IMR-90 (cell line): ENCODE measurements at regions not wholly inside any gene's neighbourhood (a gene's known extent, or its start where the extent isn't known, plus 50 kb on each side); places are given as distances from the start of the nearest gene placed in this dataset.

Experiments
- BHLHE40 ChIP-seq: fragments of 150-350 bp; IDR thresholded peaks from 2 replicates; pipeline ENCODE4 v1.6.1; 2016; ENCODE audit warnings: mild to moderate bottlenecking, low read depth, low read length
- CEBPB ChIP-seq: IDR thresholded peaks from 2 replicates; pipeline ENCODE4 v1.6.1; 2012; ENCODE audit warnings: low read depth, low read length, improper control_type of control experiment
- FOS ChIP-seq: fragments of 150-350 bp; IDR thresholded peaks from 2 replicates; pipeline ENCODE4 v1.6.1; 2016; ENCODE audit warnings: low read depth, low read length
- MAFK ChIP-seq: IDR thresholded peaks from 2 replicates; pipeline ENCODE4 v1.6.1; 2012; ENCODE audit warnings: low read depth, low read length, improper control_type of control experiment
- MAZ ChIP-seq: IDR thresholded peaks from 2 replicates; pipeline ENCODE4 v1.6.1; 2012; ENCODE audit warnings: low read depth, mild to moderate bottlenecking, low read length, improper control_type of control experiment, moderate library complexity, borderline replicate concordance
- MXI1 ChIP-seq: IDR thresholded peaks from 2 replicates; pipeline ENCODE4 v1.6.1; 2012; ENCODE audit warnings: low read depth, mild to moderate bottlenecking, low read length, moderate library complexity, borderline replicate concordance
- NFE2L2 ChIP-seq: fragments of 150-350 bp; IDR thresholded peaks from 2 replicates; pipeline ENCODE4 v1.6.1; 2016; ENCODE audit warnings: low read depth, mild to moderate bottlenecking, low read length
- POLR2A ChIP-seq: IDR thresholded peaks from 2 replicates; pipeline ENCODE4 v1.6.1; 2012; ENCODE audit warnings: mild to moderate bottlenecking, low read depth, low read length
- RAD21 ChIP-seq: IDR thresholded peaks from 2 replicates; pipeline ENCODE4 v1.6.1; 2012; ENCODE audit warnings: low read length, improper control_type of control experiment
- RCOR1 ChIP-seq: IDR thresholded peaks from 2 replicates; pipeline ENCODE4 v1.6.1; 2012; ENCODE audit warnings: mild to moderate bottlenecking, low read length, improper control_type of control experiment; ENCODE audit not compliant: insufficient replicate concordance
- SMC3 ChIP-seq: fragments of 150-350 bp; IDR thresholded peaks from 2 replicates; pipeline ENCODE4 v1.6.1; 2016; ENCODE audit warnings: low read depth, mild to moderate bottlenecking, antibody characterized with exemption, low read length, moderate library complexity
- USF2 ChIP-seq: fragments of 150-350 bp; IDR thresholded peaks from 2 replicates; pipeline ENCODE4 v1.6.1; 2017; ENCODE audit warnings: mild to moderate bottlenecking, antibody characterized with exemption, low read length, low read depth
- TF ChIP-seq, protein P1 (sequence below): conservative IDR thresholded peaks from 2 replicates; pipeline ENCODE4 v1.5.1; 2012; ENCODE audit warnings: mild to moderate bottlenecking, low read depth, low read length, improper control_type of control experiment

GRCh38 chr1:208974717-208975116, 608.8 kb upstream of the CAMK1G start:
- TF ChIP-seq, protein P1, sequence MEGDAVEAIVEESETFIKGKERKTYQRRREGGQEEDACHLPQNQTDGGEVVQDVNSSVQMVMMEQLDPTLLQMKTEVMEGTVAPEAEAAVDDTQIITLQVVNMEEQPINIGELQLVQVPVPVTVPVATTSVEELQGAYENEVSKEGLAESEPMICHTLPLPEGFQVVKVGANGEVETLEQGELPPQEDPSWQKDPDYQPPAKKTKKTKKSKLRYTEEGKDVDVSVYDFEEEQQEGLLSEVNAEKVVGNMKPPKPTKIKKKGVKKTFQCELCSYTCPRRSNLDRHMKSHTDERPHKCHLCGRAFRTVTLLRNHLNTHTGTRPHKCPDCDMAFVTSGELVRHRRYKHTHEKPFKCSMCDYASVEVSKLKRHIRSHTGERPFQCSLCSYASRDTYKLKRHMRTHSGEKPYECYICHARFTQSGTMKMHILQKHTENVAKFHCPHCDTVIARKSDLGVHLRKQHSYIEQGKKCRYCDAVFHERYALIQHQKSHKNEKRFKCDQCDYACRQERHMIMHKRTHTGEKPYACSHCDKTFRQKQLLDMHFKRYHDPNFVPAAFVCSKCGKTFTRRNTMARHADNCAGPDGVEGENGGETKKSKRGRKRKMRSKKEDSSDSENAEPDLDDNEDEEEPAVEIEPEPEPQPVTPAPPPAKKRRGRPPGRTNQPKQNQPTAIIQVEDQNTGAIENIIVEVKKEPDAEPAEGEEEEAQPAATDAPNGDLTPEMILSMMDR = no peak
- no peak for TF ChIP-seq RAD21
- no peak for TF ChIP-seq POLR2A
- TF ChIP-seq USF2 = no peak
- TF ChIP-seq MAZ = no peak
- TF ChIP-seq CEBPB = no peak
- no peak for TF ChIP-seq SMC3
- no peak for TF ChIP-seq NFE2L2
- no peak for TF ChIP-seq BHLHE40
- no peak for TF ChIP-seq RCOR1
- TF ChIP-seq MAFK = no peak
- no peak for TF ChIP-seq MXI1
- no peak for TF ChIP-seq FOS
